ENCODE measurements at regions not wholly inside any gene's neighbourhood (a gene's known extent, or its start where the extent isn't known, plus 50 kb on each side); places are given as distances from the start of the nearest gene placed in this dataset.

DNA sequence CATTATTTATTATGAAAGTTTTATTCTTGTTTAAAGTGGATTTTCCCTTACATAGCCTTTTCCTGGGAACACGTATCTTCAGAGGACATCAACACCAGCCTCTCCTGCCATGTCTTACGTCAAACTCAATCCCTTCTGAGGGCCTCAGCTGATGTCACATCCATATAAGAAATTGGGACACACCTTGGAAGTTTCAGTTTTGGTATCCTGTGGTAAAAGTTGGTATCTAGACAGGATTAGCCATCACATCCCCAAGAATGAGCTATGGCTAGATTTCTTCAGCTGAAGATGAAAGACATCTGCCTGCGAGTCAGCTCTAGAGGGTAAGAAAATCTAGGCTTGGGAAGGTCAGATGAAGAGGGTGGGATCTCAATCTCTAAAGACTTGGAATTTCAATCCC lies 75.8 kb upstream of the ZNF516 start:
- Histone ChIP-seq H3K36me3 (ENCODE audit: insufficient read depth, low read length) (no peaks in the 10 kb centered on the region), H3K4me1 (ENCODE audit: insufficient read depth, low read length) (peaks cover 7% of the 10 kb centered on the region), H3K9me3 (ENCODE audit: low read depth, low read length) (no peaks in the 10 kb centered on the region), H3K4me2 (ENCODE audit: insufficient read depth, low read length) (no peak overlapping the region), H2AFZ (ENCODE audit: low read length) (no peak overlapping the region), H3K79me2 (ENCODE audit: insufficient read depth, low read length) (no peaks in the 10 kb centered on the region), H3K27me3 (ENCODE audit: insufficient read depth, low read length) (peaks cover 3% of the 10 kb centered on the region), H3K27ac (ENCODE audit: low read depth, low read length) (no peak overlapping the region), H4K20me1 (ENCODE audit: insufficient read depth, low read length) (no peaks in the 10 kb centered on the region), H3K4me3 (ENCODE audit: insufficient read depth, low read length) (no peak overlapping the region)
- DNase-seq (ENCODE audit: insufficient read length, low spot score, missing footprints), result no peak
- TF ChIP-seq, protein P1, sequence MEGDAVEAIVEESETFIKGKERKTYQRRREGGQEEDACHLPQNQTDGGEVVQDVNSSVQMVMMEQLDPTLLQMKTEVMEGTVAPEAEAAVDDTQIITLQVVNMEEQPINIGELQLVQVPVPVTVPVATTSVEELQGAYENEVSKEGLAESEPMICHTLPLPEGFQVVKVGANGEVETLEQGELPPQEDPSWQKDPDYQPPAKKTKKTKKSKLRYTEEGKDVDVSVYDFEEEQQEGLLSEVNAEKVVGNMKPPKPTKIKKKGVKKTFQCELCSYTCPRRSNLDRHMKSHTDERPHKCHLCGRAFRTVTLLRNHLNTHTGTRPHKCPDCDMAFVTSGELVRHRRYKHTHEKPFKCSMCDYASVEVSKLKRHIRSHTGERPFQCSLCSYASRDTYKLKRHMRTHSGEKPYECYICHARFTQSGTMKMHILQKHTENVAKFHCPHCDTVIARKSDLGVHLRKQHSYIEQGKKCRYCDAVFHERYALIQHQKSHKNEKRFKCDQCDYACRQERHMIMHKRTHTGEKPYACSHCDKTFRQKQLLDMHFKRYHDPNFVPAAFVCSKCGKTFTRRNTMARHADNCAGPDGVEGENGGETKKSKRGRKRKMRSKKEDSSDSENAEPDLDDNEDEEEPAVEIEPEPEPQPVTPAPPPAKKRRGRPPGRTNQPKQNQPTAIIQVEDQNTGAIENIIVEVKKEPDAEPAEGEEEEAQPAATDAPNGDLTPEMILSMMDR (IDR thresholded peaks at IDR 0.05; ENCODE audit: extremely low read depth, low read depth, low read length), result no peak

DNA sequence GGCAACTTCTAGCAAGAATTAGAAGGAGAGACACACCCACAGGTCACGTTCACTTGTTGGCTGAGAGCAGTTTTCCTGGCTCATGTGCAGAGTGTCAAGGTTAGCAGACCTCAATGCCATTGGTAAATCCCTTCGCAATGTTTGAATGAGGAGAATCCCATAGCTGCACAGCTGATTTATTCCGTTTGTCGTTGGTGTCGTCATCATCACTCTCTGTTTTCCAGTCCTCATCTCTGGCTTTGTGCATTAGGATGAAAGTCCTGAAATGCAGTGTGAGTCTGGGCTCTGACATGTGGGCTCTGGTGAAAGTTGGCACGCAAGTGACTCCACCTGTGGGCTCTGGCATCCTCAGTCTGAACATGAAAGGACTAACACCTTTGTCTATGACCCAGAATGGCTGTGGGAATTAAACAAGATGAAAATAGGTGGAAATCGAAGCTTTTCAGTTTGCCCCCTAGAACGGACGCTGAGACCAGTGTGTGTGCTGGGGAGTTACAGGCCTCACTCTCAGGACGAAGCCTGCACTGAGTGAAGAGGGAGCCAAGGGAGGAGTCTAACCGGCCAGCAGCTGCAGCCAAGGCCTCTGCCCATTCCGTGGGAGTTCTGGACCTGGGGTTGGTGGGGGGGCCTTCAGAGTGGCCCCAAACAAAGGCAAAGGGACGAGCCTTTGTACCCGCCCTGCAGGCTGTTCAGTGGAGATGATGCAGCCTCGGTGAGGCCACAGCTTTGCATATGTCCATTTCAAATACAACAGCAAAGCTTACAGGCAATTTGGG lies 74.8 kb upstream of the ZNF516 start:
- H3K27me3 ChIP-seq (ENCODE audit: insufficient read depth, low read length), result no peaks in the 10 kb centered on the region
- H3K4me3 ChIP-seq (ENCODE audit: insufficient read depth, low read length), result no peak overlapping the region
- no peak overlapping the region for H3K27ac ChIP-seq (ENCODE audit: low read depth, low read length)
- H3K79me2 ChIP-seq (ENCODE audit: insufficient read depth, low read length), result no peaks in the 10 kb centered on the region
- TF ChIP-seq, protein P1 (IDR thresholded peaks at IDR 0.05; ENCODE audit: extremely low read depth, low read depth, low read length), result no peak
- H2AFZ ChIP-seq (ENCODE audit: low read length), result no peak overlapping the region
- H4K20me1 ChIP-seq (ENCODE audit: insufficient read depth, low read length), result no peaks in the 10 kb centered on the region
- no peaks in the 10 kb centered on the region for H3K36me3 ChIP-seq (ENCODE audit: insufficient read depth, low read length)
- H3K4me2 ChIP-seq (ENCODE audit: insufficient read depth, low read length), result no peak overlapping the region
- peaks cover 16% of the 10 kb centered on the region for H3K4me1 ChIP-seq (ENCODE audit: insufficient read depth, low read length)
- no peak for DNase-seq (ENCODE audit: insufficient read length, low spot score, missing footprints)
- no peaks in the 10 kb centered on the region for H3K9me3 ChIP-seq (ENCODE audit: low read depth, low read length)

DNA sequence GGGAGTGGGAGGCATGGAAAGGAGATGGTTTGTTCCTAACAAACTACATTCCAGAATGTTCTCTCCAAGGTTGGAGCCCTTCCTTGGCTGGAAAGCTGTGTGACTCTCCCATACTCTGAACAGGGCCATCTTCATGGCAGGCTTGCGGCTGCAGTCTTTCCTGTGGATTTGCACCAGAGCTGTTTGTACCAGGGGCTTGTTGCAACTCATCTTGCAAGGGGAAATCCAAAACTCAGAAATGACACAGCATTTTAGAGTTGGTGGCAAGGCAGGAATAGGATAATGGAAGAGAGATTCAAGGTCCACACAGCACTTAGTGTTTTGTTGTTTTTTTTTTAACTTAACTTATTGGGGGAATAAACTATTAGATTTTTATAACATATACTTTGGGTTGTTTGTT lies 73.7 kb upstream of the ZNF516 start:
- H4K20me1 ChIP-seq (ENCODE audit: insufficient read depth, low read length), result no peaks in the 10 kb centered on the region
- no peaks in the 10 kb centered on the region for H3K27me3 ChIP-seq (ENCODE audit: insufficient read depth, low read length)
- no peaks in the 10 kb centered on the region for H3K36me3 ChIP-seq (ENCODE audit: insufficient read depth, low read length)
- H2AFZ ChIP-seq (ENCODE audit: low read length), result no peak overlapping the region
- no peaks in the 10 kb centered on the region for H3K9me3 ChIP-seq (ENCODE audit: low read depth, low read length)
- peaks cover 27% of the 10 kb centered on the region for H3K4me1 ChIP-seq (ENCODE audit: insufficient read depth, low read length)
- H3K27ac ChIP-seq (ENCODE audit: low read depth, low read length), result no peak overlapping the region
- TF ChIP-seq, protein P1 (IDR thresholded peaks at IDR 0.05; ENCODE audit: extremely low read depth, low read depth, low read length), result no peak
- H3K4me3 ChIP-seq (ENCODE audit: insufficient read depth, low read length), result no peak overlapping the region
- no peak for DNase-seq (ENCODE audit: insufficient read length, low spot score, missing footprints)
- H3K79me2 ChIP-seq (ENCODE audit: insufficient read depth, low read length), result no peaks in the 10 kb centered on the region
- no peak overlapping the region for H3K4me2 ChIP-seq (ENCODE audit: insufficient read depth, low read length)

DNA sequence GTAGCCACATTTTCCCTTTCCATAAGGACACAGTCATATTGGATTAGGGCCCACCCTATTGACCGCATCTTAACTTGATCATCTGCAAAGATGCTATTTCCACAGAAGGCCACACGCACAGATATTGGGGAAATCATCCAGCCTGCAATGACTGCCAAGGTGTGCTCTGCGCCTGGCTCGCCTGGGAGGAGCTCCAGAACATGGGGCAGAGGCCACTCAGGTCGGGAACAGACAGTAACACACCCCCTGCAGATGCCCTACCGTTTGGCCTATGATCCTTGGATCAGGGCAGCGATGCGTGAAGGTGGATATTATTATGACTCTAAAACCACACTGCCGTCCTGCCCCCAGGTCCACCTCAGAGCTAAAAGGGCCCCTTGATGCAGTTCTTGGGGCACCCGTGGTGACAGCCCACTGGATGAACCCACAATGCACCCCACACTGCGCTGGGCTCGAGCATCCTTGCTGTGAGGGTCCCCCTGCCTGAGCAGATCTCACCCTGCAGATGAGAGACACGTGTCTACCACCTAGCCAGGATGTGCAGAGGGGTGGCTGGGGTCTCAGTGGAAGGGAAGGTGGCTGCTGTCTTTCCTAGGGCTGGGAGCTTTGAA lies 72.9 kb upstream of the ZNF516 start:
- peaks cover 23% of the 10 kb centered on the region for H3K4me1 ChIP-seq (ENCODE audit: insufficient read depth, low read length)
- no peaks in the 10 kb centered on the region for H3K9me3 ChIP-seq (ENCODE audit: low read depth, low read length)
- H3K4me3 ChIP-seq (ENCODE audit: insufficient read depth, low read length), result no peak overlapping the region
- TF ChIP-seq, protein P1 (IDR thresholded peaks at IDR 0.05; ENCODE audit: extremely low read depth, low read depth, low read length), result no peak
- no peak overlapping the region for H3K4me2 ChIP-seq (ENCODE audit: insufficient read depth, low read length)
- H4K20me1 ChIP-seq (ENCODE audit: insufficient read depth, low read length), result no peaks in the 10 kb centered on the region
- no peak for DNase-seq (ENCODE audit: insufficient read length, low spot score, missing footprints)
- H2AFZ ChIP-seq (ENCODE audit: low read length), result no peak overlapping the region
- no peaks in the 10 kb centered on the region for H3K27me3 ChIP-seq (ENCODE audit: insufficient read depth, low read length)
- no peaks in the 10 kb centered on the region for H3K79me2 ChIP-seq (ENCODE audit: insufficient read depth, low read length)
- no peak overlapping the region for H3K27ac ChIP-seq (ENCODE audit: low read depth, low read length)
- H3K36me3 ChIP-seq (ENCODE audit: insufficient read depth, low read length), result no peaks in the 10 kb centered on the region

All from osteoblast (primary cell).